ENCODE measurements at regions not wholly inside any gene's neighbourhood (a gene's known extent, or its start where the extent isn't known, plus 50 kb on each side); places are given as distances from the start of the nearest gene placed in this dataset.

DNA sequence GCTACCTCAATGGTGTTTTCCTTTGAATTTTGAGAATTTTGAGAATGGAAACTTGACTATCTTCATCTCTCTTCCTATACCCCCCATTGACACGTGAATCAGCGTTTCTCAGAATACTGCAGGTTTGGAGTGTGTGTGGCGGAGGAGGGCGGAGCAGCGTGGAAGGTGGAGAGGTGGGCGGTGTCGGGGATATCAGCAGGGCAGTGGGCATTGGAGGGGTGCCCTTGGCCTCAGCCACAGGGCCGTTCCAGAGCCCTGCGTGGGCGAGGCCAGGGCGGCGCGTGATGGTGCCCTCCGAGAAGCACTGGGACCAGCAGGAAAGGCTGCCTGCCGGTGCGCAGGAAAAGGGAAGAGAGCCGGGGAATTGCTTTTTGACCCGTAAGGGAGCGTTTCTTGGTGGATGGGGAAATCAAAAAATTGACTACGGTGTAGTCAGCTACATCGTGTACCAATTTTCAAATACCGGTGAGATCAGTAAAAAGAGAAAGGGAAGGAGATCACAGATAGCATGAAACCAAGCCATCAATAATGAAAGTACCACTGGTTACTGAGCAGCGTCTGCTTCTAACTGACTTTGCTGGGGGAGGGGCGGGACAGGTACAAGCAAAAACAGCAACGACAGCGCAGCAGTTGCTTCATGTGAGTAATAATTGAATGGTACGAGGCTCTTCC lies 82.7 kb upstream of the DUSP22 start:
- Mint-ChIP-seq H3K36me3 (peaks cover 2% of the 10 kb centered on the region), H3K27ac (peak overlapping the region; percentile 67), H3K4me1 (peaks cover 32% of the 10 kb centered on the region), H3K4me3 (peak overlapping the region; percentile 92), H3K9me3 (no peaks in the 10 kb centered on the region), H3K27me3 (peaks cover 6% of the 10 kb centered on the region)
- DNase-seq (ENCODE audit: low spot score in 2 of 2) = no peak
- ATAC-seq (ENCODE audit: low read depth) = peak; percentile 87

DNA sequence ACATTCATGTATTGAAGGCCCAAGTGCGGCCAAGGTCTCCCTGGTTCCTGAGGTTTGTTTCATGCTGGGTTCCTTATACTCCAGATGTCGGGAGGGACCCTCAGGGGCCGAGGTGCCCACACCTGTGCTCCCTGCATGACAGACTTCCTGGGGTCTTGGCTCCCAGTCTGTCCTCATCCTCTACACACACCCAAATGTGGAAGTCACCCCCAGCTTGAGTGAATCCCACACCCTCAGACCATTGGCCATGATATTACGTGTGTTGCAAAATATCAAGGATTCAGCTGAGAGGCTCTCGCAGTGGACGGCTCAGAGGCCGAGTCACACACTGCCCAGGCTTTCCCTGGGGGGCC lies 82.2 kb upstream of the DUSP22 start:
- H3K27ac Mint-ChIP-seq = peak overlapping the region; percentile 67
- no peaks in the 10 kb centered on the region for H3K9me3 Mint-ChIP-seq
- H3K36me3 Mint-ChIP-seq = peaks cover 2% of the 10 kb centered on the region
- peaks cover 6% of the 10 kb centered on the region for H3K27me3 Mint-ChIP-seq
- DNase-seq (ENCODE audit: low spot score in 2 of 2) (no peak), ATAC-seq (ENCODE audit: low read depth) (no peak)
- H3K4me1 Mint-ChIP-seq = peaks cover 35% of the 10 kb centered on the region
- peak overlapping the region; percentile 92 for H3K4me3 Mint-ChIP-seq

DNA sequence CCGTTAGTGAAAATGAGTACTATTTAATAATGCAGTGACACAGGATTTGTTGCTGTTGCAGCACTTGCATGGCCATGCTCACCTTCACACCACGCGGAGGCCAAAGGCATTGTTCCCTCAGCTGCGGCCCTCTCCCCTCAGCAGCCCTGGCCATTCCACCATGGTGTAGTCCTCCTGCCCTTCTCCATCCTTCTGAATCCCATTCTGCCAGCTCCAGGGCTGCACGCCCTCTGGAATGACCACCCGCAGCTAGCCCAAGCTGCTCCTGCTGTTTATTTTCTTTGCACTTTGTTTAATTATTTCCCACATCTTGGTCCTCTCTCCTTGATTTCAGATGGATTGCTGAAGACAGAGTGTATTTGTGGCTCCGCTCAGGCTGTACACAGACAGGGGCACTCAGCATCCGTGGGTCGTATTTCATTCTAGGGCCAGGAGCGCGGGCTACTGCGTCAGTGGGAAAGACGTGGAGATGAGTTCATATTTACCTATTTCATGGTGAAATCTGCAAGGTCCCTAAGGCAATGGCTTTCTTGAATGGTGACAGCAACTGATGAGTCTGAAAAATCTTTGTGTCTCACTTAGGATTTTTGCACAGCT lies 81.4 kb upstream of the DUSP22 start:
- no peak overlapping the region for H3K27ac Mint-ChIP-seq
- H3K4me1 Mint-ChIP-seq = peaks cover 42% of the 10 kb centered on the region
- peak overlapping the region; percentile 61 for H3K4me3 Mint-ChIP-seq
- H3K36me3 Mint-ChIP-seq = peaks cover 2% of the 10 kb centered on the region
- DNase-seq (ENCODE audit: low spot score in 2 of 2) (no peak), ATAC-seq (ENCODE audit: low read depth) (no peak)
- H3K27me3 Mint-ChIP-seq = peaks cover 6% of the 10 kb centered on the region
- no peaks in the 10 kb centered on the region for H3K9me3 Mint-ChIP-seq

DNA sequence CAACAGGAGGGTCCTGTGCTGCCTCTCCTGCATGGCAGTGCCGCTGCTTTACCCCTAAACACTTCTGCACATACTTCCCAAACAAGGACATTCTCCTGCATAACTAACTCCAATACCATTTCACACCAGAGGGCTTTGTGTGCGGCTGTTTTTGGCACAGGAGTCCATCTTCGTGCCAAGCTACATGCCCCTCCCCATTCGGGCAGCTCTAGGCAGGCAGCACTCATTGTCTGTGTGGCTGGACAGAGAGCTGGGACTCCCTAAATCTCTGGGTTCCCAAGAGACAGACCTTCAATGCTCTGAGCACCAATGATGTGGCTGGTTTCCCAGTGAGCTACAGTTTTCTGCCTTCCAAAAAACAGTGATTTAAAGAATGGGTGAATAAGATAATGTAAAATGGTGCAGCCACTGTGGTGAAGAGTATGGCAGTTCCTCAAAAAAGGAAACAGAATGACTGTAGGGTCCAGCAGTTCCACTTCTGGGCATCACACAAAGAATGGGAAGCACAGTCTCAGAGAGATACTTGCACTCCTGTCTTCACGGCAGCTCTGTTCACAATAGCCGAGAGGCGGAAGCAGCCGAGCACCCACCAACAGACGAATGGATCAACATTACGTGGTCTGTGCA lies 80.3 kb upstream of the DUSP22 start:
- Mint-ChIP-seq H3K27me3 (peaks cover 6% of the 10 kb centered on the region), H3K4me1 (peaks cover 51% of the 10 kb centered on the region), H3K36me3 (peaks cover 2% of the 10 kb centered on the region), H3K27ac (no peak overlapping the region), H3K4me3 (no peak overlapping the region), H3K9me3 (no peaks in the 10 kb centered on the region)
- ATAC-seq (ENCODE audit: low read depth) (no peak), DNase-seq (ENCODE audit: low spot score in 2 of 2) (no peak)

DNA sequence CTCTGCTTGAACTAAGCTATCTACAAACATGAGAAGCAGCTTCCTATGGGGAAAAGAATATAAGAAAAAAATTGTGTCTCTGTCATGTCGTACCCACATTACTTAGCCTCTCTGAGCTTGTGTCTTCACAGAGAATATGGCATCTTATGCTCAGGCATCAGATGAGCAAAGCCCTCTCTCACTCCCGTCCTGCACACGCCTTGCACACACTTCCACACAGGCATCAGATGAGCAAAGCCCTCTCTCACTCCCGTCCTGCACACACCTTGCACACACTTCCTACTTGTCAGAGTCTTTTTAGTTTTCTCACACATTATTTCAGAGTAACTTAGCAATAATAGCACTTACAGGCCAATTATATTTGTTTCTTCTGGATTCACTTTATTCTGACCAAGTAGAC lies 79.0 kb upstream of the DUSP22 start:
- DNase-seq (ENCODE audit: low spot score in 2 of 2) = no peak
- peak overlapping the region; percentile 56 for H3K27ac Mint-ChIP-seq
- H3K9me3 Mint-ChIP-seq = peaks cover 3% of the 10 kb centered on the region
- no peak overlapping the region for H3K4me3 Mint-ChIP-seq
- H3K27me3 Mint-ChIP-seq = peaks cover 6% of the 10 kb centered on the region
- no peak for ATAC-seq (ENCODE audit: low read depth)
- H3K36me3 Mint-ChIP-seq = peaks cover 2% of the 10 kb centered on the region
- peaks cover 60% of the 10 kb centered on the region for H3K4me1 Mint-ChIP-seq

DNA sequence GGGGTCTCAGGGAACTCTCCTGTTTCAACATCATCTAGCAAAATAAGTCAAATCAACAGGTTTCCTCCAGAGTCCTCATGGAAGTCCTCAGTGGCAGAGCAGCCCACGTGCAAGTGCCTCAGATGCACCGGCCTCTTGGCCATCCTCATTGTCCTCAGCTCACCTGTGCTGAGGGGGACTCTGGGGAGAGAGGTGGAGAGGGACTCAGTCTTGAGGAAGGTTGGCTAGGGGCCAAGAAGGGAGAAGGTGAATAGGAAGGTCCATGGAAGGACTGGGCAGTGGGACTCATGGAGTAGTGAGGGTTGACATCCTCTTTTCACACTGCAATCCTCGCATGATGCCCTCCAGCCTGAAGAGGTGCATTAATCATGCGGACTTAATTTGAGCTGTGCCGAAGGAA lies 77.9 kb upstream of the DUSP22 start:
- peaks cover 6% of the 10 kb centered on the region for H3K27me3 Mint-ChIP-seq

DNA sequence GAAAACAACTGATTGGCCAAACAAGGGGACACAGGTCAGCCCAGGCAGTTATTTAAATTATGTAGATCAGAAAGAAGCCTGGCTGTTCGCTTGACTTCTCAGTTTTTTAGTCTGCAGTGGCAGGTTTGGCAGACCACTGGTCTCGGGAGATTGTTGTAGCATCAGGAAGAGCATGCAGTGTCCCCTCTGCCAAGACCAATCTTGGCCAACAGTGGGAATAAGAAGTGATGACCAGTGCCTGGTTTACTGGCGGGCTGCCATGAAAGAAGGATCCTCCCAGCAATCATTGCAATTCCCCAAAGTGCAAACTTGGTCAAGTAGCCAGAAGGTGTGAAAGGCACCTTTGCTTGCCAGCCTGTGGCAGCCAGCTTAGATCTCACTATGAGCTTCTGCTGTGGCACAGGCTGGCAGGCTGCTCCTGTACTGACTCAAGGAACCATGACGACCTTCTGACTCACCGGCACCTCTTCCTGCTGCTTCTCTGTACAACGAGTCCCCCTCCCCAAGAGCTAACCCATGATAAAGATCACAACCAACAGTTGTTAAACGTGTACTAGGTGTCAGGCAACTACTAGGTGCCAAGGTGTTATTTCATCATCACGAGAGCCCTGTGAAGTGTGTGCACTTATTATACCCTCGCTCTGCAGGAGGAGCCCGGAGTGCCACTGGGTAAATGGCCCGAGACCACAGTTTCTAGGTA lies 76.8 kb upstream of the DUSP22 start:
- peaks cover 3% of the 10 kb centered on the region for H3K9me3 Mint-ChIP-seq
- H3K4me1 Mint-ChIP-seq = peaks cover 58% of the 10 kb centered on the region
- peaks cover 6% of the 10 kb centered on the region for H3K27me3 Mint-ChIP-seq
- no peak for DNase-seq (ENCODE audit: low spot score in 2 of 2)
- H3K27ac Mint-ChIP-seq = peak overlapping the region; percentile 15
- ATAC-seq (ENCODE audit: low read depth) = peak; percentile 15
- peaks cover 2% of the 10 kb centered on the region for H3K36me3 Mint-ChIP-seq
- peak overlapping the region; percentile 30 for H3K4me3 Mint-ChIP-seq

More for the DNA sequence above, 77.9 kb upstream of the DUSP22 start:
- DNase-seq (ENCODE audit: low spot score in 2 of 2) = no peak
- Mint-ChIP-seq H3K9me3 (peaks cover 3% of the 10 kb centered on the region), H3K4me1 (peaks cover 64% of the 10 kb centered on the region), H3K36me3 (peaks cover 2% of the 10 kb centered on the region), H3K4me3 (no peak overlapping the region), H3K27ac (no peak overlapping the region)
- no peak for ATAC-seq (ENCODE audit: low read depth)

DNA sequence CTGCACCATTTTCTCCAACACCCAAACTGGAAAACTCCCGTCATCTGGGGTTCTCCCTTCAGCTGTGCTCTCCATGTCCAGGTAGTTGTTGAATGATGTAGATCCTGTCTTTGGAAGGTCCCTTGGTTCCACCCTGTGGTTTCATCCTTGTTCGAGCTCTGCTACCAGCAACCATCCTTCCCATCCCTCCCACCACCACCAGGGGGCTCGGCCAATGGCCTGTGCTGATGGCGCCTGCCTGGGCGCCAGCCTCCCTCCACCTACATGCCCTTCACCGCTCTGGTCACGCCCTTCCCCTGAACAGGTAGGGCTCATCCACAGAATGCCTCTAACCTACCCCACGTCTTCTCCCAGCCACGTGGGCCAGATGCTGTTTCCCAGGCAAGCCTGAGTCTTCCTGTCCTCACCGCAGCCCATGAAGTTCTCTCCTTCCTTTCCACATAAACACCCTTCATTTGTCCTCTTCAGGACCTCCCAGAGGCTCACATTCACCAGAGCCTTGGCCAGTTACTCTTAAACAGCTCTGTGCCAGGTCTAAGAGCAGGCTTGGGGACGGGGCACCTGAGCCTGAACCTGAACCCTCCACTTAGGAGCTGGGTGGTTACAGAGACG lies 75.1 kb upstream of the DUSP22 start:
- peaks cover 61% of the 10 kb centered on the region for H3K4me1 Mint-ChIP-seq
- ATAC-seq (ENCODE audit: low read depth) = peak; percentile 15
- peaks cover 3% of the 10 kb centered on the region for H3K27me3 Mint-ChIP-seq
- peaks cover 2% of the 10 kb centered on the region for H3K36me3 Mint-ChIP-seq
- peak overlapping the region; percentile 60 for H3K27ac Mint-ChIP-seq
- peaks cover 3% of the 10 kb centered on the region for H3K9me3 Mint-ChIP-seq
- peak overlapping the region; percentile 35 for H3K4me3 Mint-ChIP-seq
- DNase-seq (ENCODE audit: low spot score in 2 of 2) = no peak

DNA sequence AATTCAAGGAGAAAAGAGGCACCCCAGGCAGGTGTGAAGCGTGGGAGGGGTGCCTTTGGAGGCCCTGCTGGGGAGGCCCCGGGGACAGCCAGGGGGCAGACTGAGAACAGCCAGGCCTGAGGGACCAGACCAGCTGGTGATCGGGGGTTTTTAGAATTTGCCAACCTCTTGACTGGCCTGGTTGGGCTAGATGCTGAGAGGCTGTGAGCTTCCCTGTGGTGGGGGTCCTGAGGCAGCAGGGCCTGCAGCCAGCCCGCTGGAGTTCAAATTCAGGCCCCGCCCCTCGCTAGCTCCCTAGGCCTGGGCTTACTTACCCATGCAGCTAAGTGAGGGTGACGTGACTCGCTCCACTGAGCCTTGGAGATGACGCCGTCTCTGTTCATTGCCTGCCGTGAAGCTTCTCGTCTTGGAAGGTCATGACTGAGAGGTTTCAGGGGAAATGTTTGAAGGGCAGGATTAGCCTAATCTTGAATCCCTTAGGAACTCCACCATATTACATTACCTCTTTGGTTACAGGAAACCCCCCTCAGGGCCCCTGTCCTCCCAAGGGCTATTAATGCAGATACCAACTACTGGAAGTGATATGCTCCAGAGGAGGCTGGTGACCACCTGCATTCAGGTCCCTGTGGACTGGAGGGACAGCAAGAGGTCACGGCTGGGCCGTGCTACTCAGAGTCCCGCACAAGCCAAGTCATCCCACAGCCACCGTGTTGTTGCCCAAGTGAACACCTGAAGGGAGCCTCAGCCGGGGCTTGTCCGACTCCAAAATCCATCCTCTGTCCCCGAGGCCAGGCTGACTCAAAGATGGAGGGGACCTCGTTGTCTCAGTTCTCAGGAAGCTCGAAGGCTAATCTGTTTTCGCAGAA lies 73.9 kb upstream of the DUSP22 start:
- H3K4me1 Mint-ChIP-seq = peaks cover 55% of the 10 kb centered on the region
- H3K27me3 Mint-ChIP-seq = no peaks in the 10 kb centered on the region
- DNase-seq (ENCODE audit: low spot score in 2 of 2) (peak in 1 of 2 donors; percentile 36), ATAC-seq (ENCODE audit: low read depth) (peak; percentile 70)
- peak overlapping the region; percentile 21 for H3K4me3 Mint-ChIP-seq
- peaks cover under 1% of the 10 kb centered on the region for H3K36me3 Mint-ChIP-seq
- peaks cover 3% of the 10 kb centered on the region for H3K9me3 Mint-ChIP-seq
- peak overlapping the region; percentile 93 for H3K27ac Mint-ChIP-seq

DNA sequence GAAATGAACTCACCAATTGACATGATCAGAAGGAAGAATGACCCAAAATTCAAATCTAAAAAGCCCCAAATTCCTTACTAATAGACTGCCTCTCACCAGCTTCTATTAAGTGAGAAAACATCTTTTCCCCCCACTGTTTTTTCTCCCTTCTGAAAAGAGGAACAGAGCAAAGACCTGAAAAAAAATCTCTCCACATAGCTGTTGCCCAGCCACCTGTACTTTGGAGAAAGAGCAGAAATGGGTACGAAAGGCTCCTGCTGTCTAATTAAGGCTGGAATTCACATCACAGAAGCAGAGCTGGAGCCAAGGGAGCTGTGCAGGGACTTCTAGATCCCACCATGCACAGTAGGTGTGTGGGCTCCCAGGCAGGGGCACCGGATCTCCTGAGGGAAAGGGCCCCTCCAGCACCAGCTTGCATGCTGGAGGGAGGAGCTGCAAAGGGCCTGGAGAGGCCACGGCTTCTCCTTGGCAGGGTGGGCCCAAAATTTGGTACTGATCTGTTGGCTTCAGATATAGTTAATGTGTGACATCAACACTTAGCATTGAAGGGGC lies 73.2 kb upstream of the DUSP22 start:
- DNase-seq (ENCODE audit: low spot score in 2 of 2) (peak in 1 of 2 donors; percentile 49), ATAC-seq (ENCODE audit: low read depth) (peak; percentile 69)
- Mint-ChIP-seq H3K4me1 (peaks cover 55% of the 10 kb centered on the region), H3K27ac (peak overlapping the region; percentile 93), H3K27me3 (no peaks in the 10 kb centered on the region), H3K9me3 (peaks cover 3% of the 10 kb centered on the region), H3K4me3 (peak overlapping the region; percentile 21), H3K36me3 (no peaks in the 10 kb centered on the region)

DNA sequence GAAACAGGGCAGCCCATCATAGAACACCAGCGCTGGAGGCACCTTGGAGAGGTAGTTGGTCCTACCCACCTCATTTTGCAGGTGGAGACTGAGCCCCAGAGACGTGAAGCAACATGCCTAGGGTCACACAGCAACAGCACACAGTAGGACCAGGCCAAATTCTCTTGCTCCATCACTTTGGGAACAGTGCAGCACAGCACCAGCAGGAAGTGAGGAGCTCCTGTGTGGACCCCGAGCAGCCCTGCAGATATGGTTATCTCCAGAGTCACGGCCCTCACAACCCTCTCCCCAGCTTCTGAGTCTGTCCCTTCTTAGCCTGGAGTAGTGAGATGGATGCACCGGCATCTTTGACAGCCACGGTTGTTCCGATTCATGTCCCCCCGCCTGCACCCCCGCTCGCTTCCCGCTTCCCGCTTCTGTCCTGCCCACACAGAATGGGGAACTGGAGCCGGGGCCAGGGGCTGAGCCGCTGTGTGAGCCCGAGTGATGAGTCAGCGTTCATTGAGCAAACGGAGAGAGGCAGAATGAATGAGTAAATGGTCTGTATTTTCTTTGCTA lies 72.6 kb upstream of the DUSP22 start:
- Mint-ChIP-seq H3K27me3 (no peaks in the 10 kb centered on the region), H3K4me1 (peaks cover 51% of the 10 kb centered on the region), H3K36me3 (no peaks in the 10 kb centered on the region), H3K4me3 (peak overlapping the region; percentile 38), H3K27ac (peak overlapping the region; percentile 55), H3K9me3 (peaks cover 3% of the 10 kb centered on the region)
- ATAC-seq (ENCODE audit: low read depth) (peak; percentile 14), DNase-seq (ENCODE audit: low spot score in 2 of 2) (no peak)

DNA sequence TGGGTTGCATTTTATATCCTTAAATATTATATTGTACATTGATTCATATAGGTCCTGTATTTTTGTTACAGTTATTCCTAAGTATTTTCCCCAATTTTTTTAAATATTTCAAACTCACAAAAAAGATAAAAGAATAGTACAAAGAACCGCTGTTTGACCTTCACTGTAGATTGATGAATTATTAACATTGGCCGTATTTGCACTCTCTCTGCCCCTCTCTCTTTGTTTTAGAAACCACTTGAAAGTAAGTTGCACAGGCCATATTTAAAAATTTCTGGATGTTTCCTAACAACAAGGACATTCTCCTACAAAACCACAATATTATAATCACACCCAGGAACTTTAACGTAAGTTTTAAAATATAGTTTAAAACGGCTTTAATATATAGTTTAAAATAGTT lies 72.0 kb upstream of the DUSP22 start:
- ATAC-seq (ENCODE audit: low read depth) (no peak), DNase-seq (ENCODE audit: low spot score in 2 of 2) (no peak)
- Mint-ChIP-seq H3K4me1 (peaks cover 51% of the 10 kb centered on the region), H3K27me3 (no peaks in the 10 kb centered on the region), H3K4me3 (no peak overlapping the region), H3K9me3 (peaks cover 3% of the 10 kb centered on the region), H3K27ac (peak overlapping the region; percentile 15), H3K36me3 (no peaks in the 10 kb centered on the region)
